H1 (cell line): ENCODE measurements at regions not wholly inside any gene's neighbourhood (a gene's known extent, or its start where the extent isn't known, plus 50 kb on each side); places are given as distances from the start of the nearest gene placed in this dataset.

Experiments
- BCL11A ChIP-seq, 2 experiments: IDR thresholded peaks; one replicate each; pipeline ENCODE4 v1.6.1; 2011; ENCODE audit warnings: low read depth in 2 of 2, low read length in 2 of 2, mild to moderate bottlenecking in 2 of 2
- TF ChIP-seq, protein P1 (sequence below), 3 experiments: IDR thresholded peaks; 1 replicate in 2 of 3; 2 replicates in 1 of 3; pipeline versions ENCODE4 v1.5.1 to v1.6.1; 2011; ENCODE audit warnings: low read length in 3 of 3, mild to moderate bottlenecking in 3 of 3, inconsistent platforms in 2 of 3, low read depth in 1 of 3, moderate library complexity in 1 of 3; ENCODE audit not compliant: insufficient read depth in 1 of 3; ENCODE audit errors: control extremely low read depth in 1 of 3

DNA sequence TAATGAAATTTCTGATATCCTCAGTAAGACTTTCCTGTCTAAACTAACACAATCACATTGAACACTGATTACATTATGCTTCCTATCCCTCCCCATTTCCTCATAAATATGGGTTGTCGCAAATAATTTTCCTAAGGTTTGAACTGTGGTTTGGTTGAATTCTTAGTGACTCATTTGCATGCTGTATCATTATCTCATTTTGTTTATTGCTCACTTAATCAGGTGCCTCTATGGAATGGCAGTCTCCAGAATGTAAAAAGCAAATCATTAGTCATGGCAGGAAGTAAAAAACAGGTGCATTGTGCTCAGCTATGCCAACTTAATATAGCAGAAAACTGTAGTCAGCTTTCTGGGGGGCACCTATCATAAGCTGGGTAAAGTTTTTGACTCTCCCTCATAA, 216.0 kb upstream of the ZBTB20 start (continued):
- TF ChIP-seq, protein P1, sequence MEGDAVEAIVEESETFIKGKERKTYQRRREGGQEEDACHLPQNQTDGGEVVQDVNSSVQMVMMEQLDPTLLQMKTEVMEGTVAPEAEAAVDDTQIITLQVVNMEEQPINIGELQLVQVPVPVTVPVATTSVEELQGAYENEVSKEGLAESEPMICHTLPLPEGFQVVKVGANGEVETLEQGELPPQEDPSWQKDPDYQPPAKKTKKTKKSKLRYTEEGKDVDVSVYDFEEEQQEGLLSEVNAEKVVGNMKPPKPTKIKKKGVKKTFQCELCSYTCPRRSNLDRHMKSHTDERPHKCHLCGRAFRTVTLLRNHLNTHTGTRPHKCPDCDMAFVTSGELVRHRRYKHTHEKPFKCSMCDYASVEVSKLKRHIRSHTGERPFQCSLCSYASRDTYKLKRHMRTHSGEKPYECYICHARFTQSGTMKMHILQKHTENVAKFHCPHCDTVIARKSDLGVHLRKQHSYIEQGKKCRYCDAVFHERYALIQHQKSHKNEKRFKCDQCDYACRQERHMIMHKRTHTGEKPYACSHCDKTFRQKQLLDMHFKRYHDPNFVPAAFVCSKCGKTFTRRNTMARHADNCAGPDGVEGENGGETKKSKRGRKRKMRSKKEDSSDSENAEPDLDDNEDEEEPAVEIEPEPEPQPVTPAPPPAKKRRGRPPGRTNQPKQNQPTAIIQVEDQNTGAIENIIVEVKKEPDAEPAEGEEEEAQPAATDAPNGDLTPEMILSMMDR (IDR thresholded peaks at IDR 0.05; ENCODE audit: control extremely low read depth in 1 of 3, insufficient read depth in 1 of 3, low read depth in 1 of 3, low read length in 3 of 3) = no peak
- no peak for TF ChIP-seq BCL11A (IDR thresholded peaks at IDR 0.05; ENCODE audit: low read depth in 2 of 2, low read length in 2 of 2)
